ENCODE measurements at regions not wholly inside any gene's neighbourhood (a gene's known extent, or its start where the extent isn't known, plus 50 kb on each side); places are given as distances from the start of the nearest gene placed in this dataset.
"Not testable (repeated sequence)": the region's sequence is repeated elsewhere in the genome, so short reads cannot be mapped to it uniquely, and the experiment has no call there.

DNA sequence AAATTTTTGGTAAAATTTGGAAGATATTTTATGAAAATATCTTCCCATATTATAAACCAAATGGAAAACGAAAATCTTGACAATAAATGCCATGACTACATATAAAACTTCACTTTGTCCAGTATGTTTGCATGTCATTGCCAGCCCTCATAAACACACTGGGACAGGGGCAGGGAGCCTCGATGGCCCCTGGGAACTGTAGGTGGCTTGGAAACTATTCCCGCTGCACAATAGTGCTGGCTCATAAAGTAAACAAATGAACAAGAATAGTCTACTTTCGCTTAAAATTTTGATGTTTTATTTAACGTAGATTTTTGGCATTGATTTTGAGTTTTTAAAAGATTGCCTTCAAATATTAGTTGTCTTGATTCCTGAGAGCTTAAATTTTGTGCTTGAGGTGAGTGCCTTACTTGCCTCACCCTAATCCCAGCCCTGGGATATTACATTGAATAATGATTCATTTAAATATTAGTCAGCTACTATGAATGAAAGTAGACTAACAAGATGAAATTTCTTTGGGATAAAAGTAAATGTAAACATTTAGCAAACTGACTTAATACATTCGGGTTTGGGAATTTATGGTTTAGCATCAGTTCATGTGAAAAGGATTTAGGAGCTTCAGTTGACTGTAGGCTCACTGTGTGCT is 74.0 kb upstream of the PKP2 start:
- TF ChIP-seq CTCF (IDR thresholded peaks at IDR 0.05; ENCODE audit: low read depth, low read length), result no peak
- no peak overlapping the region for H3K4me3 ChIP-seq (ENCODE audit: low read depth, low read length)
- DNase-seq (ENCODE audit: low read depth, low spot score), result no peak
- in situ Hi-C loops (cut with HindIII; ENCODE audit: low sequenced_read_pairs), result no loop called here

DNA sequence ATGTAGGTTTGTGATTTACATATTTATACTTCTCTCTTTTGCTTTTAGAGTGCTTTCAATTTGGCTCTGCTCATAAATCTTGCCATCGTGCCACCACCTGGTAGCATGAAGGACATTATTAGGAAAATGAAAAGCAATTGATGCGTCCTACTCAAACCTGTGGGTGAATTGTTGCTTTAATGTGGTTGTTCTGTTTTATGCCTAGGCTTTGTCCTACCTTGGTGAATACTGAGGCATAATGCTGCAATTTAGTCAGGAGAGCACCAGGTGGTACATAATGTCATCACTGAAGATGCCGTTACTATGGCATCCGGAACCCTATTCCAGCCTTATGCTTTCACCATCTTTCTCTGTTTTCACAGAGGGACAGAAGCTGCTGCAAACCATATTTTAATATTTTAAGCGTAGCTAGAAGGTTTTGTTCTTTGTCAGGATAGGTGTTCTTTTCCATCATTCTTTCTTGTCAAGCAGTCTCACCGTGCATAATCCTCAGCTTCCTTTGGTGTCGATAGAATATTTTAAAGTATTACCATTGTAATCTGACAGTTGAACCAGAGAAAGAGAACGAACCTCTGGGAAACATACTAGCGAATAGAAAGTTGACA is 68.5 kb upstream of the PKP2 start:
- in situ Hi-C loops (cut with HindIII; ENCODE audit: low sequenced_read_pairs), result no loop called here

GRCh38 chr12:32956418-32956817 is 59.8 kb upstream of the PKP2 start:
- in situ Hi-C loops (cut with HindIII; ENCODE audit: low sequenced_read_pairs); DNase-seq (ENCODE audit: low read depth, low spot score); H3K4me3 ChIP-seq (ENCODE audit: low read depth, low read length): not testable (repeated sequence)

More for the DNA sequence above, 68.5 kb upstream of the PKP2 start:
- no peak for TF ChIP-seq CTCF (IDR thresholded peaks at IDR 0.05; ENCODE audit: low read depth, low read length)
- no peak overlapping the region for H3K4me3 ChIP-seq (ENCODE audit: low read depth, low read length)
- no peak for DNase-seq (ENCODE audit: low read depth, low spot score)

- in situ Hi-C loops (cut with HindIII; ENCODE audit: low sequenced_read_pairs), result no loop called here
- no peak for TF ChIP-seq CTCF (IDR thresholded peaks at IDR 0.05; ENCODE audit: low read depth, low read length)
- no peak for DNase-seq (ENCODE audit: low read depth, low spot score)
- no peak overlapping the region for H3K4me3 ChIP-seq (ENCODE audit: low read depth, low read length)
These were observed 56.1 kb upstream of the PKP2 start for GRCh38 chr12:32952681-32953080.

DNA sequence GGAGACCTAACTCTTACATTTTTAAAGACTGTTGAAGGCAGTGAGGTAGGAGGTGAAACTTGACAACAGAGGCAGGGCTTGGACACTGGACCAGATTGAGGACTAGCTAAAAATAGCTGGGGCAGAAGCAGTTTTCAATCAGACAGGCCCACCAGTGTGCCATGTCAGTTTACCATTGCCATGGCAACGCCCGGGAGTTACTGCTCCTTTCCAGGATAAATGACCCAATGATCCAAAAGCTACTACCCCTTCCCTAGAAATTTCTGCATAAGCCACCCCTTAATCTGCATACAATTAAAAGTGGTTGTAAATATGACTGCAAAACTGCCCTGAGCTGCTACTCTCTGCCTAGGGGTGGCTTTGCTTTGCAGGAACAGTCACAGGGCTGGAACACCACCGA is 53.2 kb upstream of the PKP2 start:
- in situ Hi-C loops (cut with HindIII; ENCODE audit: low sequenced_read_pairs), result no loop called here
- TF ChIP-seq CTCF (IDR thresholded peaks at IDR 0.05; ENCODE audit: low read depth, low read length), result no peak
- DNase-seq (ENCODE audit: low read depth, low spot score), result no peak
- no peak overlapping the region for H3K4me3 ChIP-seq (ENCODE audit: low read depth, low read length)

GRCh38 chr12:32947206-32948067 is 50.9 kb upstream of the PKP2 start:
- in situ Hi-C loops (cut with HindIII; ENCODE audit: low sequenced_read_pairs), result no loop called here
- peak; percentile 27 for DNase-seq (ENCODE audit: low read depth, low spot score)
- no peak overlapping the region for H3K4me3 ChIP-seq (ENCODE audit: low read depth, low read length)
- TF ChIP-seq CTCF (IDR thresholded peaks at IDR 0.05; ENCODE audit: low read depth, low read length), result no peak
